Prostate gland (tissue), 2 donors: ENCODE measurements at regions not wholly inside any gene's neighbourhood (a gene's known extent, or its start where the extent isn't known, plus 50 kb on each side); places are given as distances from the start of the nearest gene placed in this dataset.

Source experiments
- DNase-seq: peaks from one replicate; pipeline ENCODE4 v3.0.0-alpha.2; 2019; ENCODE audit warnings: low spot score
- H3K27ac ChIP-seq, 2 donors: fragments of 200-600 bp; sonication (generic); 2 replicates each; pipeline ENCODE4 v1.5.1; 2017 to 2019
- H3K27me3 ChIP-seq: fragments of 200-600 bp; sonication (generic); replicated peaks from 2 replicates; pipeline ENCODE4 v1.5.1; 2019; ENCODE audit not compliant: insufficient read depth
- H3K36me3 ChIP-seq, 2 donors: fragments of 200-600 bp; sonication (generic); 1 replicate in 1 of 2; 2 replicates in 1 of 2; pipeline versions ENCODE4 v1.5.1 to v1.8.1; 2017 to 2019
- H3K4me1 ChIP-seq: fragments of 200-600 bp; sonication (generic); replicated peaks from 2 replicates; pipeline ENCODE4 v1.5.1; 2019
- H3K4me3 ChIP-seq, 2 donors: fragments of 200-600 bp; sonication (generic); 2 replicates each; pipeline ENCODE4 v1.5.1; 2017 to 2019
- H3K9me3 ChIP-seq: fragments of 200-600 bp; sonication (generic); 2 replicates; pipeline ENCODE4 v1.5.1; 2017
- CTCF ChIP-seq, 4 experiments: fragments of 200-600 bp in 2 of 4; fragments of 450-650 bp in 2 of 4; sonication (generic) in 2 of 4; IDR thresholded peaks; 1 replicate in 3 of 4; 2 replicates in 1 of 4; pipeline ENCODE4 v1.5.1; 2016 to 2019; ENCODE audit warnings: antibody characterized with exemption in 4 of 4, mild to moderate bottlenecking in 2 of 4, moderate library complexity in 2 of 4
- POLR2A ChIP-seq: fragments of 450-650 bp; IDR thresholded peaks from one replicate; pipeline ENCODE4 v1.6.1; 2016; ENCODE audit warnings: antibody characterized with exemption, mild to moderate bottlenecking
- POLR2AphosphoS5 ChIP-seq: sonication (generic); formaldehyde crosslinking; IDR thresholded peaks from one replicate; pipeline ENCODE4 v1.6.1; 2017; ENCODE audit warnings: antibody characterized with exemption
- WGBS: methylation state at CpG from one replicate; pipeline ENCODE4 v1.1.5; 2018; 5-methylcytosine and 5-hydroxymethylcytosine counted together
- intact Hi-C: fragments of 100-400 bp; cut with DNase I; formaldehyde crosslinking; loops from one replicate; pipeline ENCODE4 v1.14.2; 2022

- intact Hi-C loops, result no loop called here
- TF ChIP-seq POLR2AphosphoS5, result no peak
- no peak for TF ChIP-seq CTCF (IDR thresholded peaks at IDR 0.05)
- no peak for TF ChIP-seq POLR2A
- Histone ChIP-seq H3K27me3 (no peaks in the 10 kb centered on the region), H3K36me3 (no peaks in the 10 kb centered on the region), H3K4me3 (no peak overlapping the region), H3K27ac (no peak overlapping the region), H3K4me1 (no peaks in the 10 kb centered on the region), H3K9me3 (no peaks in the 10 kb centered on the region)
- no peak for DNase-seq
- 93% methylated on average over 2 of the region's 2 CpGs for WGBS
Observed at GRCh38 chr6:47379328-47379727, 69.6 kb upstream of the TNFRSF21 start.

- H3K27me3 ChIP-seq, result no peaks in the 10 kb centered on the region
Observed at GRCh38 chr6:47380251-47380650, 70.5 kb upstream of the TNFRSF21 start.

GRCh38 chr6:47381036-47381435 is 71.3 kb upstream of the TNFRSF21 start:
- TF ChIP-seq POLR2A, result no peak
- TF ChIP-seq CTCF (IDR thresholded peaks at IDR 0.05), result no peak
- TF ChIP-seq POLR2AphosphoS5, result no peak
- intact Hi-C loops, result no loop called here
- H3K4me1 ChIP-seq, result no peaks in the 10 kb centered on the region
- H3K27ac ChIP-seq, result no peak overlapping the region
- 84% methylated on average over 2 of the region's 2 CpGs for WGBS
- no peak for DNase-seq
- H3K9me3 ChIP-seq, result no peaks in the 10 kb centered on the region
- H3K4me3 ChIP-seq, result no peak overlapping the region
- no peaks in the 10 kb centered on the region for H3K27me3 ChIP-seq
- H3K36me3 ChIP-seq, result no peaks in the 10 kb centered on the region

More at GRCh38 chr6:47380251-47380650, 70.5 kb upstream of the TNFRSF21 start:
- Histone ChIP-seq H3K9me3 (no peaks in the 10 kb centered on the region), H3K27ac (no peak overlapping the region), H3K4me1 (no peaks in the 10 kb centered on the region), H3K36me3 (no peaks in the 10 kb centered on the region), H3K4me3 (no peak overlapping the region)
- intact Hi-C loops, result no loop called here
- TF ChIP-seq POLR2AphosphoS5 (no peak), POLR2A (no peak), CTCF (IDR thresholded peaks at IDR 0.05) (no peak)
- 92% methylated on average over 5 of the region's 5 CpGs for WGBS
- no peak for DNase-seq

- WGBS, result 88% methylated on average over 1 of the region's 1 CpG
- Histone ChIP-seq H3K4me3 (no peak overlapping the region), H3K27me3 (no peaks in the 10 kb centered on the region), H3K4me1 (no peaks in the 10 kb centered on the region), H3K9me3 (no peaks in the 10 kb centered on the region), H3K27ac (no peak overlapping the region), H3K36me3 (no peaks in the 10 kb centered on the region)
- no peak for DNase-seq
- intact Hi-C loops, result no loop called here
- TF ChIP-seq POLR2A, result no peak
- TF ChIP-seq CTCF (IDR thresholded peaks at IDR 0.05), result no peak
- TF ChIP-seq POLR2AphosphoS5, result no peak
Observed at GRCh38 chr6:47383360-47383759, 73.7 kb upstream of the TNFRSF21 start.

- Histone ChIP-seq H3K4me3 (no peak overlapping the region), H3K9me3 (no peaks in the 10 kb centered on the region), H3K27ac (no peak overlapping the region), H3K36me3 (no peaks in the 10 kb centered on the region), H3K4me1 (no peaks in the 10 kb centered on the region), H3K27me3 (no peaks in the 10 kb centered on the region)
- intact Hi-C loops, result no loop called here
- DNase-seq, result no peak
- TF ChIP-seq CTCF (IDR thresholded peaks at IDR 0.05) (no peak), POLR2AphosphoS5 (no peak), POLR2A (no peak)
Observed at GRCh38 chr6:47391675-47392074, 82.0 kb upstream of the TNFRSF21 start.
